HepG2 (cell line): ENCODE measurements at regions not wholly inside any gene's neighbourhood (a gene's known extent, or its start where the extent isn't known, plus 50 kb on each side); places are given as distances from the start of the nearest gene placed in this dataset.
A peak's percentile ranks its signal among the peaks of the same experiment; 100 is the strongest.

Source experiments
- ATAC-seq: fragments of 200-7000 bp; cut with Tn5 transposase; 3 replicates; pipeline ENCODE4 v1.9.1; 2020; ENCODE audit warnings: mild to moderate bottlenecking, moderate library complexity
- BruUV-seq: library from RNA; stranded (reverse); fragments of 400-500 nt; replicated peaks from 2 replicates; lab custom pipeline; 2021; lab: Mats Ljungman, UMichigan
- CTCF ChIA-PET: fragments of 300-600 bp; formaldehyde crosslinking; extraction: SDS; loops from one replicate; lab custom pipeline; 2021; ENCODE audit warnings: low total read pairs, inconsistent platforms, low intra/inter-chr PET ratio; lab: Yijun Ruan, JAX
- POLR2A ChIA-PET: fragments of 350-600 bp; sonication (Branson Sonifier 250); formaldehyde crosslinking; loops from one replicate; lab custom pipeline; 2020; ENCODE audit warnings: antibody characterized with exemption, inconsistent platforms; lab: Yijun Ruan, JAX
- DNase-seq: peaks from one replicate; pipeline ENCODE4 v3.0.0-alpha.2; 2015; ENCODE audit warnings: low spot score
- FAIRE-seq: peaks from 3 replicates; lab custom pipeline; 2011; peaks lifted over from hg19 to GRCh38; lab: Jason Lieb, UNC
- H2AFZ ChIP-seq: one replicate; pipeline ENCODE4 v1.6.1; 2011; ENCODE audit warnings: low read length, inconsistent platforms
- H3K27ac ChIP-seq: fragments of 300-600 bp; 3 replicates; pipeline ENCODE4 v1.8.0; 2011; ENCODE audit warnings: mixed run types, mild to moderate bottlenecking, mixed read lengths, low read length, inconsistent platforms; ENCODE audit not compliant: insufficient read depth; ENCODE audit errors: extremely low read length
- H3K27me3 ChIP-seq, 2 experiments: fragments of 200-600 bp in 1 of 2; 2 replicates in 1 of 2; 3 replicates in 1 of 2; pipeline versions ENCODE4 v1.6.0 to v1.8.0; 2011; ENCODE audit warnings: low read length in 2 of 2, mild to moderate bottlenecking in 2 of 2, moderate library complexity in 2 of 2, inconsistent platforms in 1 of 2; ENCODE audit not compliant: insufficient read depth in 2 of 2, control insufficient read depth in 1 of 2
- H3K36me3 ChIP-seq, 2 experiments: fragments of 200-600 bp in 1 of 2; replicated peaks in 1 of 2; 2 replicates in 1 of 2; 3 replicates in 1 of 2; pipeline versions ENCODE4 v1.5.1 to v1.8.0; 2011; ENCODE audit warnings: low read length in 2 of 2, inconsistent platforms in 1 of 2; ENCODE audit not compliant: insufficient read depth in 2 of 2, control insufficient read depth in 1 of 2
- H3K4me1 ChIP-seq: 2 replicates; pipeline ENCODE4 v1.5.1; 2012; ENCODE audit warnings: low read length, inconsistent platforms; ENCODE audit not compliant: insufficient read depth
- H3K4me2 ChIP-seq: 2 replicates; pipeline ENCODE4 v1.6.0; 2011; ENCODE audit warnings: low read depth, low read length, inconsistent platforms
- H3K4me3 ChIP-seq, 3 experiments: fragments of 200-600 bp in 1 of 3; sonication (generic), shearing (Covaris generic) in 1 of 3; replicated peaks in 1 of 3; 2 replicates each; pipeline ENCODE4 v1.5.1; 2011 to 2016; ENCODE audit warnings: low read length in 3 of 3, inconsistent platforms in 2 of 3, low read depth in 2 of 3, mild to moderate bottlenecking in 2 of 3, control low read depth in 1 of 3, mixed read lengths in 1 of 3; ENCODE audit not compliant: insufficient read depth in 1 of 3
- H3K79me2 ChIP-seq: one replicate; pipeline ENCODE4 v1.6.1; 2011; ENCODE audit warnings: low read length, inconsistent platforms; ENCODE audit not compliant: insufficient read depth
- H3K9ac ChIP-seq: 2 replicates; pipeline ENCODE4 v1.6.0; 2011; ENCODE audit warnings: mild to moderate bottlenecking, low read depth, low read length, inconsistent platforms; ENCODE audit not compliant: insufficient read depth
- H3K9me3 ChIP-seq: 2 replicates; pipeline ENCODE4 v1.5.1; 2012; ENCODE audit warnings: mild to moderate bottlenecking, low read length
- H4K20me1 ChIP-seq: 2 replicates; pipeline ENCODE4 v1.6.0; 2011; ENCODE audit warnings: inconsistent platforms, mild to moderate bottlenecking, low read length, moderate library complexity; ENCODE audit not compliant: insufficient read depth
- CEBPB ChIP-seq: IDR thresholded peaks from 2 replicates; pipeline ENCODE4 v1.6.1; 2011; ENCODE audit warnings: low read depth, low read length, improper control_type of control experiment, borderline replicate concordance
- DNMT3B ChIP-seq: conservative IDR thresholded peaks from 2 replicates; pipeline ENCODE4 v1.6.1; 2016; ENCODE audit warnings: missing biosample characterization, control low read depth
- GABPB1 ChIP-seq: IDR thresholded peaks from 2 replicates; pipeline ENCODE4 v1.6.1; 2016; ENCODE audit warnings: mild to moderate bottlenecking, missing genetic modification reagents, moderate library complexity, missing compliant biosample characterization
- NCOA5 ChIP-seq: sonication (generic); formaldehyde crosslinking; IDR thresholded peaks from 2 replicates; pipeline ENCODE4 v1.4.0; 2020; ENCODE audit warnings: missing genetic modification reagents
- PLRG1 ChIP-seq: fragments of 450-650 bp; conservative IDR thresholded peaks from 2 replicates; pipeline ENCODE4 v1.6.1; 2016
- STAG1 ChIP-seq: sonication (generic); formaldehyde crosslinking; IDR thresholded peaks from 2 replicates; pipeline ENCODE4 v1.4.0; 2020; ENCODE audit warnings: missing genetic modification reagents
- TBL1XR1 ChIP-seq: fragments of 150-350 bp; IDR thresholded peaks from 2 replicates; pipeline ENCODE4 v1.6.1; 2014; ENCODE audit warnings: borderline replicate concordance, low read length; ENCODE audit not compliant: partially characterized antibody
- ZNF143 ChIP-seq: sonication (generic); formaldehyde crosslinking; IDR thresholded peaks from 2 replicates; pipeline ENCODE4 v1.4.0; 2020; ENCODE audit warnings: missing genetic modification reagents
- ZNF367 ChIP-seq: sonication (generic); formaldehyde crosslinking; IDR thresholded peaks from 2 replicates; pipeline ENCODE4 v1.4.0; 2020; ENCODE audit warnings: missing genetic modification reagents, borderline replicate concordance
- ZNF557 ChIP-seq: sonication (generic); formaldehyde crosslinking; IDR thresholded peaks from 2 replicates; pipeline ENCODE4 v1.4.0; 2020; ENCODE audit warnings: missing genetic modification reagents
- ZNF780A ChIP-seq: sonication (generic); formaldehyde crosslinking; IDR thresholded peaks from 2 replicates; pipeline ENCODE4 v1.8.0; 2022; ENCODE audit warnings: mild to moderate bottlenecking, missing genetic modification reagents, moderate library complexity
- WGBS: methylation state at CpG from one replicate; pipeline ENCODE4 v1.1.6; 2017; ENCODE audit warnings: low lambda C conversion rate; 5-methylcytosine and 5-hydroxymethylcytosine counted together
- in situ Hi-C: cut with HindIII; loops from 2 replicates; pipeline ENCODE4 v1.10.0; 2017; ENCODE audit warnings: low pct_unique_long_range_greater_than_20kb; ENCODE audit not compliant: extremely low pct_ligation_motif_present
- intact Hi-C: fragments of 100-400 bp; cut with micrococcal nuclease; formaldehyde crosslinking; loops from one replicate; pipeline ENCODE4 v1.10.0; 2022; ENCODE audit not compliant: unreplicated experiment
- TF ChIP-seq, protein P1 (sequence below): sonication (generic); formaldehyde crosslinking; IDR thresholded peaks from 2 replicates; pipeline ENCODE4 v1.5.0; 2020; ENCODE audit warnings: mild to moderate bottlenecking, missing genetic modification reagents, moderate library complexity
- TF ChIP-seq, protein P2 (sequence below): sonication (generic); formaldehyde crosslinking; IDR thresholded peaks from 2 replicates; pipeline ENCODE4 v1.5.0; 2020; ENCODE audit warnings: missing genetic modification reagents

DNA sequence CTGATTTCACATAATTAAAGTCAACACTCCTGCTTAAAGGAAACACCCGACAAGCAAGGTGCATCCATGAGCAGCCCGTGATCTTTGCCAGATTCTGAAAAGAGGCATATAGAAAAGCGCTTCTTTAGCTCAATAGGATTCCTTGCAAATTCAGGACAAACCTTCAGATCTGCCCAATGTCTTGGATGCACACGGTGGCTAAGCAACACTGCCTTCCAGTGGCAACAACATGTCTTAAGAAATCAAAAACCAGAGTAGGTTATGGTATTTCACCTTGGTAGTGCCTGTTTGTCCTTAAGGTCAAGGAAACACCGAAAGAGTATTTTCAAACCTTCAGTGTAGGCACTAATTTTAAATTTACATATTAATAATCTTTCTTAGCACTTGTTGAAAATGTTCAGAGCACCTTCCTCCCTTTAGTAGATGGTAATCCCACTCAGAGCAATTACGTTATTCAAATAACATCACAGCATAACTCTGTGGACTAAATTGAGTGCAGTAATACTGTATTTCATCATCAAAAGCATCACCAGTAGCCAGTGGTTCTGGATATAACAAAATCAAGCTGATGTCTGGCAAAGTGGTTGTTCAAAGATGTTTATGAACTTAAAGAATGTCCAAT lies 58.0 kb upstream of the CDKN3 start:
- intact Hi-C loops = no loop called here
- Histone ChIP-seq H2AFZ (no peak overlapping the region), H4K20me1 (no peaks in the 10 kb centered on the region), H3K27me3 (no peaks in the 10 kb centered on the region), H3K4me3 (no peak overlapping the region), H3K4me1 (peaks cover 16% of the 10 kb centered on the region), H3K36me3 (no peaks in the 10 kb centered on the region), H3K79me2 (no peaks in the 10 kb centered on the region), H3K9me3 (no peaks in the 10 kb centered on the region), H3K9ac (no peak overlapping the region), H3K4me2 (no peak overlapping the region), H3K27ac (no peak overlapping the region)
- DNase-seq (no peak), FAIRE-seq (peak; percentile 12), ATAC-seq (no peak)
- in situ Hi-C loops = loop anchor here (5.0 kb wide), 1 partner anchor 797 kb away; no protein-coding TSS in a partner anchor
- ChIA-PET CTCF (no interaction called here), POLR2A (no interaction called here)
- WGBS = 74% methylated on average over 6 of the region's 6 CpGs
- TF ChIP-seq, protein P1, sequence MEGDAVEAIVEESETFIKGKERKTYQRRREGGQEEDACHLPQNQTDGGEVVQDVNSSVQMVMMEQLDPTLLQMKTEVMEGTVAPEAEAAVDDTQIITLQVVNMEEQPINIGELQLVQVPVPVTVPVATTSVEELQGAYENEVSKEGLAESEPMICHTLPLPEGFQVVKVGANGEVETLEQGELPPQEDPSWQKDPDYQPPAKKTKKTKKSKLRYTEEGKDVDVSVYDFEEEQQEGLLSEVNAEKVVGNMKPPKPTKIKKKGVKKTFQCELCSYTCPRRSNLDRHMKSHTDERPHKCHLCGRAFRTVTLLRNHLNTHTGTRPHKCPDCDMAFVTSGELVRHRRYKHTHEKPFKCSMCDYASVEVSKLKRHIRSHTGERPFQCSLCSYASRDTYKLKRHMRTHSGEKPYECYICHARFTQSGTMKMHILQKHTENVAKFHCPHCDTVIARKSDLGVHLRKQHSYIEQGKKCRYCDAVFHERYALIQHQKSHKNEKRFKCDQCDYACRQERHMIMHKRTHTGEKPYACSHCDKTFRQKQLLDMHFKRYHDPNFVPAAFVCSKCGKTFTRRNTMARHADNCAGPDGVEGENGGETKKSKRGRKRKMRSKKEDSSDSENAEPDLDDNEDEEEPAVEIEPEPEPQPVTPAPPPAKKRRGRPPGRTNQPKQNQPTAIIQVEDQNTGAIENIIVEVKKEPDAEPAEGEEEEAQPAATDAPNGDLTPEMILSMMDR (CRISPR knock-in tag) = peak; percentile 55
- TF ChIP-seq DNMT3B (no peak), STAG1 (CRISPR knock-in tag) (peak; percentile 77)
- BruUV-seq = no TSS peak

DNA sequence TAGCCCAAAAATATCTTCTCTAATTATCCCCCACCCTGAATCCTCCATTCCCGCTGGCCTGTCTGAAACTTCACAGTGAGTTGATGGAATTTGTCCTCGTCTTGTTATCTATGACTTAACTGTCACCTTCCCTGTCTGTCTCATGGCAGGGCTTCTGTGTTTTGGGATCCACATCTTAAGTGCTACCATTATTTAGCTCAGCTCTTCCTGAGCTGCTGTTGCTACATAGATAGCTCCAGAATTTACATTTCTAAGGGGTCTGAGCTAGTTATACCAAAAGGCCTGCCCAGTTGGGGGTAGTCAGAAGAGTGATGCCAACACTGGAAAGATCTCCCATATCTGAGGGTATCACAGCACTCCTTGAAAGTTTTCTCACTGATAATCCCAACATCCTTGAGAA lies 57.0 kb upstream of the CDKN3 start:
- Histone ChIP-seq H3K4me3 (no peak overlapping the region), H3K79me2 (no peaks in the 10 kb centered on the region), H3K9ac (no peak overlapping the region), H3K27ac (no peak overlapping the region), H3K27me3 (no peaks in the 10 kb centered on the region), H3K36me3 (no peaks in the 10 kb centered on the region), H3K4me2 (no peak overlapping the region), H3K9me3 (no peaks in the 10 kb centered on the region), H4K20me1 (no peaks in the 10 kb centered on the region), H2AFZ (no peak overlapping the region), H3K4me1 (peaks cover 26% of the 10 kb centered on the region)
- CTCF ChIA-PET = no interaction called here
- DNase-seq (no peak), ATAC-seq (no peak), FAIRE-seq (no peak)
- no peak for TF ChIP-seq ZNF557
- no peak for TF ChIP-seq NCOA5 (CRISPR knock-in tag)
- TF ChIP-seq, protein P2, sequence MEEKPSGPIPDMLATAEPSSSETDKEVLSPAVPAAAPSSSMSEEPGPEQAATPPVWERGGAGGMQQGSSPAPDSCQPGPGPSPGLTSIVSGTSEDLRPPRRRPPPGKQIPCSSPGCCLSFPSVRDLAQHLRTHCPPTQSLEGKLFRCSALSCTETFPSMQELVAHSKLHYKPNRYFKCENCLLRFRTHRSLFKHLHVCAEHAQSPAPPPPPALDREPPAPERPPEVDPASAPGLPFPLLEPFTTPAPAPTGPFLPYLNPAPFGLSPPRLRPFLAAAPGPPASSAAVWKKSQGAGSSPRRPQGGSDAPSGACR (CRISPR knock-in tag) = no peak
- no peak for TF ChIP-seq ZNF367 (CRISPR knock-in tag)
- TF ChIP-seq ZNF143 = no peak
- no peak for TF ChIP-seq ZNF780A (CRISPR knock-in tag)
- TF ChIP-seq CEBPB = no peak
- no peak for TF ChIP-seq PLRG1
- TF ChIP-seq TBL1XR1 = no peak
- no peak for TF ChIP-seq GABPB1
- WGBS = 82% methylated on average over 2 of the region's 2 CpGs
- no TSS peak for BruUV-seq
- POLR2A ChIA-PET = no interaction called here
- in situ Hi-C loops (loop anchor here (5.0 to 10.0 kb wide), 5 partner anchors 385 to 1045 kb away; partner anchors contain the start of gene BMP4), intact Hi-C loops (no loop called here)
